IMR-90 (cell line): ENCODE measurements at regions not wholly inside any gene's neighbourhood (a gene's known extent, or its start where the extent isn't known, plus 50 kb on each side); places are given as distances from the start of the nearest gene placed in this dataset.

Experiments used
- ATAC-seq: fragments of 200-7000 bp; cut with Tn5 transposase; 2 replicates; pipeline ENCODE4 v1.9.1; 2020; ENCODE audit warnings: low read depth, mild to moderate bottlenecking, moderate library complexity
- BruUV-seq: library from RNA; stranded (reverse); fragments of 400-500 nt; replicated peaks from 2 replicates; lab custom pipeline; 2021; lab: Mats Ljungman, UMichigan
- CTCF ChIA-PET: fragments of 300-600 bp; formaldehyde crosslinking; extraction: SDS; loops from one replicate; lab custom pipeline; 2021; ENCODE audit warnings: antibody characterized with exemption; lab: Yijun Ruan, JAX
- POLR2A ChIA-PET: fragments of 300-600 bp; sonication (Branson Sonifier 250); formaldehyde crosslinking; loops from one replicate; lab custom pipeline; 2022; ENCODE audit warnings: antibody characterized with exemption; ENCODE audit not compliant: unreplicated experiment; lab: Charles Lee
- DNase-seq: peaks from one replicate; pipeline ENCODE4 v3.0.0; 2013
- H2AFZ ChIP-seq: replicated peaks from 2 replicates; pipeline ENCODE3; 2013; ENCODE audit warnings: low read length, mild to moderate bottlenecking; ENCODE audit not compliant: poor library complexity
- H2AK5ac ChIP-seq: 2 replicates; pipeline ENCODE4 v1.6.1; 2013; ENCODE audit warnings: low read depth, low read length, inconsistent platforms
- H2AK9ac ChIP-seq: replicated peaks from 2 replicates; pipeline ENCODE3; 2013; ENCODE audit warnings: mild to moderate bottlenecking, low read depth, low read length, moderate library complexity; ENCODE audit not compliant: poor library complexity
- H2BK120ac ChIP-seq: 2 replicates; pipeline ENCODE4 v1.6.1; 2013; ENCODE audit warnings: low read depth, low read length, inconsistent platforms
- H2BK15ac ChIP-seq: 3 replicates; pipeline ENCODE4 v1.6.1; 2013; ENCODE audit warnings: low read depth, low read length, inconsistent platforms
- H2BK20ac ChIP-seq: 2 replicates; pipeline ENCODE4 v1.6.1; 2013; ENCODE audit warnings: low read depth, mild to moderate bottlenecking, inconsistent platforms, low read length, moderate library complexity
- H2BK5ac ChIP-seq: 2 replicates; pipeline ENCODE4 v1.6.1; 2013; ENCODE audit warnings: mild to moderate bottlenecking, low read depth, low read length, inconsistent platforms; ENCODE audit not compliant: poor library complexity, severe bottlenecking
- H3K14ac ChIP-seq: replicated peaks from 2 replicates; pipeline ENCODE4 v1.6.1; 2013; ENCODE audit warnings: low read depth, low read length, inconsistent platforms
- H3K18ac ChIP-seq: 2 replicates; pipeline ENCODE4 v1.6.1; 2013; ENCODE audit warnings: low read depth, low read length, control low read depth
- H3K23ac ChIP-seq: 2 replicates; pipeline ENCODE4 v1.6.1; 2013; ENCODE audit warnings: low read depth, low read length, inconsistent platforms
- H3K27ac ChIP-seq: 2 replicates; pipeline ENCODE4 v1.5.1; 2013; ENCODE audit warnings: mild to moderate bottlenecking, control low read depth, low read length; ENCODE audit not compliant: insufficient read depth
- H3K27me3 ChIP-seq: 2 replicates; pipeline ENCODE4 v1.6.1; 2013; ENCODE audit warnings: low read length; ENCODE audit not compliant: control insufficient read depth, insufficient read depth
- H3K36me3 ChIP-seq: 2 replicates; pipeline ENCODE4 v1.6.1; 2013; ENCODE audit warnings: low read length, mixed read lengths; ENCODE audit not compliant: control insufficient read depth, insufficient read depth
- H3K4ac ChIP-seq: 2 replicates; pipeline ENCODE4 v1.6.1; 2013; ENCODE audit warnings: low read depth, low read length, inconsistent platforms
- H3K4me1 ChIP-seq: 2 replicates; pipeline ENCODE4 v1.6.1; 2013; ENCODE audit warnings: low read length, mixed read lengths; ENCODE audit not compliant: control insufficient read depth, insufficient read depth
- H3K4me2 ChIP-seq: 2 replicates; pipeline ENCODE4 v1.6.1; 2013; ENCODE audit warnings: low read depth, mild to moderate bottlenecking, control low read depth, low read length, moderate library complexity
- H3K4me3 ChIP-seq: 2 replicates; pipeline ENCODE4 v1.5.1; 2013; ENCODE audit warnings: low read depth, mild to moderate bottlenecking, control low read depth, low read length, moderate library complexity; ENCODE audit not compliant: insufficient read depth
- H3K56ac ChIP-seq: 2 replicates; pipeline ENCODE4 v1.6.1; 2013; ENCODE audit warnings: low read length, inconsistent platforms; ENCODE audit not compliant: insufficient read depth; ENCODE audit errors: extremely low read depth
- H3K79me1 ChIP-seq, 2 experiments: 2 replicates each; pipeline ENCODE4 v1.6.1; 2013; ENCODE audit warnings: low read length in 2 of 2, inconsistent platforms in 1 of 2, low read depth in 1 of 2
- H3K9ac ChIP-seq: 2 replicates; pipeline ENCODE4 v1.6.1; 2013; ENCODE audit warnings: low read depth, low read length, control low read depth
- H3K9me1 ChIP-seq: 2 replicates; pipeline ENCODE4 v1.6.1; 2013; ENCODE audit warnings: low read length, inconsistent platforms; ENCODE audit not compliant: insufficient read depth
- H3K9me3 ChIP-seq: 2 replicates; pipeline ENCODE4 v1.6.1; 2013; ENCODE audit warnings: low read length; ENCODE audit not compliant: control insufficient read depth, insufficient read depth
- H4K20me1 ChIP-seq: 2 replicates; pipeline ENCODE4 v1.6.1; 2013; ENCODE audit warnings: low read length, inconsistent platforms; ENCODE audit not compliant: insufficient read depth
- H4K5ac ChIP-seq: 2 replicates; pipeline ENCODE4 v1.6.1; 2013; ENCODE audit warnings: mild to moderate bottlenecking, low read depth, low read length, control low read depth
- H4K8ac ChIP-seq, 2 experiments: 2 replicates each; pipeline ENCODE4 v1.6.1; 2013; ENCODE audit warnings: low read depth in 2 of 2, low read length in 2 of 2, control low read depth in 1 of 2, inconsistent platforms in 1 of 2
- H4K91ac ChIP-seq: 2 replicates; pipeline ENCODE4 v1.6.1; 2013; ENCODE audit warnings: low read depth, low read length, inconsistent platforms; ENCODE audit not compliant: insufficient read depth
- ELK1 ChIP-seq: fragments of 150-350 bp; IDR thresholded peaks from 2 replicates; pipeline ENCODE4 v1.6.1; 2016; ENCODE audit warnings: low read depth, mild to moderate bottlenecking, low read length, moderate library complexity, borderline replicate concordance
- FOS ChIP-seq: fragments of 150-350 bp; IDR thresholded peaks from 2 replicates; pipeline ENCODE4 v1.6.1; 2016; ENCODE audit warnings: low read depth, low read length
- RAD21 ChIP-seq: IDR thresholded peaks from 2 replicates; pipeline ENCODE4 v1.6.1; 2012; ENCODE audit warnings: low read length, improper control_type of control experiment
- RCOR1 ChIP-seq: IDR thresholded peaks from 2 replicates; pipeline ENCODE4 v1.6.1; 2012; ENCODE audit warnings: mild to moderate bottlenecking, low read length, improper control_type of control experiment; ENCODE audit not compliant: insufficient replicate concordance
- RFX5 ChIP-seq: IDR thresholded peaks from 2 replicates; pipeline ENCODE4 v1.8.0; 2012; ENCODE audit warnings: low read depth, mild to moderate bottlenecking, low read length, moderate library complexity
- SMC3 ChIP-seq: fragments of 150-350 bp; IDR thresholded peaks from 2 replicates; pipeline ENCODE4 v1.6.1; 2016; ENCODE audit warnings: low read depth, mild to moderate bottlenecking, antibody characterized with exemption, low read length, moderate library complexity
- WGBS, 2 experiments: methylation state at CpG; one replicate each; pipeline versions ENCODE4 v1.1.5 to v1.1.7; 2013; ENCODE audit warnings: missing lambda C conversion rate in 2 of 2; ENCODE audit not compliant: insufficient read length in 1 of 2; ENCODE audit errors: extremely low coverage in 2 of 2; 5-methylcytosine and 5-hydroxymethylcytosine counted together
- dilution Hi-C: fragments of 300-500 bp; cut with HindIII; formaldehyde crosslinking; loops from one replicate; pipeline ENCODE4 v1.14.3; 2018; ENCODE audit warnings: low sequenced_read_pairs; ENCODE audit not compliant: unreplicated experiment
- in situ Hi-C: fragments of 300-500 bp; cut with MboI; formaldehyde crosslinking; loops from 3 replicates; pipeline ENCODE4 v1.14.3; 2019; ENCODE audit warnings: low sequenced_read_pairs, inconsistent platforms, mixed read lengths
- intact Hi-C: fragments of 100-400 bp; cut with micrococcal nuclease; formaldehyde crosslinking; loops from 2 replicates; pipeline ENCODE4 v1.10.0; 2022
- TF ChIP-seq, protein P1 (sequence below): fragments of 150-350 bp; IDR thresholded peaks from 2 replicates; pipeline ENCODE4 v1.6.1; 2017; ENCODE audit warnings: mild to moderate bottlenecking, antibody characterized with exemption, low read length, low read depth

DNA sequence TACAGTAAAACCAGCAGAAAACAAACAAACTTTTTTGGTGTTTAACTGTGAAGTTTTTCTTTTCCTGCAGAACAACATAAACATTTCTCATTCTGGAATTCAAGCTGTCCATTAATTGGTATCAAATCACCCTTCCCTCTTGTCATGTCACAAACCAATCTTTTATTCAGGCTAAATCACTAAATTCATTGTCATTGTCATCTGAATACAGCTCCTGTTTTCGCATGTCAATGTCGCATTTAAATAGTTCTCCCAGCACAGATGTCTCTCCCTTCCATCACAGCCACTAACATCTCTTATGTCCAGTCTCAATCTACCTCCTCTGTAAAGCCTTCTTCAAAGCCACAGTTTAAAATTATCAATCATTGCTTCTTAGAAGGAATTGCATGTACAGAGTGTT, 192.1 kb upstream of the PCDH10 start:
- CTCF ChIA-PET: no interaction called here
- no peaks in the 10 kb centered on the region for H3K27me3 ChIP-seq
- no peak overlapping the region for H3K27ac ChIP-seq
- H3K56ac ChIP-seq: no peak overlapping the region
- no peak overlapping the region for H2BK120ac ChIP-seq
- DNase-seq: no peak
- H2BK15ac ChIP-seq: no peak overlapping the region
- H4K91ac ChIP-seq: no peak overlapping the region
- H2BK5ac ChIP-seq: no peak overlapping the region
- no peaks in the 10 kb centered on the region for H4K20me1 ChIP-seq
- WGBS, 2 experiments: 63% methylated on average over 2 of the region's 2 CpGs; no CpG with 5 or more reads in 1 of the 2 experiments
- H3K14ac ChIP-seq: no peak overlapping the region
- in situ Hi-C loops: no loop called here
- H3K4me1 ChIP-seq: no peaks in the 10 kb centered on the region
- dilution Hi-C loops: no loop called here
- H3K4me3 ChIP-seq: no peak overlapping the region
- no peak overlapping the region for H4K8ac ChIP-seq
- H2BK20ac ChIP-seq: no peak overlapping the region
- H2AK5ac ChIP-seq: no peak overlapping the region
- H3K9me1 ChIP-seq: no peaks in the 10 kb centered on the region
- no peaks in the 10 kb centered on the region for H3K79me1 ChIP-seq
- no TSS peak for BruUV-seq
- peaks cover 17% of the 10 kb centered on the region for H3K9me3 ChIP-seq
- ATAC-seq: no peak
- no peak overlapping the region for H2AK9ac ChIP-seq
- no peak overlapping the region for H3K18ac ChIP-seq
- no peak overlapping the region for H3K9ac ChIP-seq
- POLR2A ChIA-PET: no interaction called here
- no peak overlapping the region for H3K4me2 ChIP-seq
- H3K36me3 ChIP-seq: no peaks in the 10 kb centered on the region
- intact Hi-C loops: no loop called here
- no peak overlapping the region for H2AFZ ChIP-seq
- no peak overlapping the region for H3K23ac ChIP-seq
- TF ChIP-seq SMC3 (no peak), FOS (no peak), RFX5 (no peak), ELK1 (no peak), RAD21 (no peak), RCOR1 (no peak)
- TF ChIP-seq, protein P1, sequence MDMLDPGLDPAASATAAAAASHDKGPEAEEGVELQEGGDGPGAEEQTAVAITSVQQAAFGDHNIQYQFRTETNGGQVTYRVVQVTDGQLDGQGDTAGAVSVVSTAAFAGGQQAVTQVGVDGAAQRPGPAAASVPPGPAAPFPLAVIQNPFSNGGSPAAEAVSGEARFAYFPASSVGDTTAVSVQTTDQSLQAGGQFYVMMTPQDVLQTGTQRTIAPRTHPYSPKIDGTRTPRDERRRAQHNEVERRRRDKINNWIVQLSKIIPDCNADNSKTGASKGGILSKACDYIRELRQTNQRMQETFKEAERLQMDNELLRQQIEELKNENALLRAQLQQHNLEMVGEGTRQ: no peak
- H3K4ac ChIP-seq: no peak overlapping the region
- no peak overlapping the region for H4K5ac ChIP-seq
